ENCODE measurements at regions not wholly inside any gene's neighbourhood (a gene's known extent, or its start where the extent isn't known, plus 50 kb on each side); places are given as distances from the start of the nearest gene placed in this dataset.
"Not testable (repeated sequence)": the region's sequence is repeated elsewhere in the genome, so short reads cannot be mapped to it uniquely, and the experiment has no call there.

DNA sequence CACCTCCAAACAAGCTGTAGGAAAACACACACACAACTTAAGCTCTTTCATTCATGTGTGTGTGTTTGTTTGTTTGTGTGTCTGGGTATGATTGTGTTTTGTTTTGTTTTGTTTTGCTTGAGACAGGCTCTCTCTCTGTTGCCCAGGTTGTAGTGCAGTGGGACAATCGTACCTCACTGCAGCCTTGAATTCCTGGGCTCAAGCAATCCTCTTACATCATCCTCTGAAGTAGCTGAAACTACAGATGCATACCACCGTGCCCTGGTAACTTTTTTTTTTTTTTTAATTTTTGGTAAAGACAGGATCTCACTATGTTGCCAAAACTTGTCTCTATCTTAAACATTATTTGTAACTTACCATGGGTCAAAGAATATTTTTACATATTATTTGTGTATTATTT is 431.7 kb downstream of the SLITRK1 start:
- intact Hi-C loops (cut with DNase I): no loop called here
- H3K9me3 ChIP-seq (replicated peaks in 1 of 3): no peaks in the 10 kb centered on the region
- TF ChIP-seq, protein P1, sequence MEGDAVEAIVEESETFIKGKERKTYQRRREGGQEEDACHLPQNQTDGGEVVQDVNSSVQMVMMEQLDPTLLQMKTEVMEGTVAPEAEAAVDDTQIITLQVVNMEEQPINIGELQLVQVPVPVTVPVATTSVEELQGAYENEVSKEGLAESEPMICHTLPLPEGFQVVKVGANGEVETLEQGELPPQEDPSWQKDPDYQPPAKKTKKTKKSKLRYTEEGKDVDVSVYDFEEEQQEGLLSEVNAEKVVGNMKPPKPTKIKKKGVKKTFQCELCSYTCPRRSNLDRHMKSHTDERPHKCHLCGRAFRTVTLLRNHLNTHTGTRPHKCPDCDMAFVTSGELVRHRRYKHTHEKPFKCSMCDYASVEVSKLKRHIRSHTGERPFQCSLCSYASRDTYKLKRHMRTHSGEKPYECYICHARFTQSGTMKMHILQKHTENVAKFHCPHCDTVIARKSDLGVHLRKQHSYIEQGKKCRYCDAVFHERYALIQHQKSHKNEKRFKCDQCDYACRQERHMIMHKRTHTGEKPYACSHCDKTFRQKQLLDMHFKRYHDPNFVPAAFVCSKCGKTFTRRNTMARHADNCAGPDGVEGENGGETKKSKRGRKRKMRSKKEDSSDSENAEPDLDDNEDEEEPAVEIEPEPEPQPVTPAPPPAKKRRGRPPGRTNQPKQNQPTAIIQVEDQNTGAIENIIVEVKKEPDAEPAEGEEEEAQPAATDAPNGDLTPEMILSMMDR (IDR thresholded peaks at IDR 0.05): no peak
- no peak for TF ChIP-seq POLR2A (IDR thresholded peaks at IDR 0.05)
- no peak overlapping the region for H3K4me3 ChIP-seq
- H3K36me3 ChIP-seq (replicated peaks in 1 of 2): no peaks in the 10 kb centered on the region
- no peak for DNase-seq
- H3K4me1 ChIP-seq (replicated peaks in 1 of 2): no peaks in the 10 kb centered on the region
- no peaks in the 10 kb centered on the region for H3K27me3 ChIP-seq
- 45 to 71% (median 55%) methylated on average over 2 of the region's 2 CpGs for WGBS, 4 donors
- H3K27ac ChIP-seq: no peak overlapping the region

DNA sequence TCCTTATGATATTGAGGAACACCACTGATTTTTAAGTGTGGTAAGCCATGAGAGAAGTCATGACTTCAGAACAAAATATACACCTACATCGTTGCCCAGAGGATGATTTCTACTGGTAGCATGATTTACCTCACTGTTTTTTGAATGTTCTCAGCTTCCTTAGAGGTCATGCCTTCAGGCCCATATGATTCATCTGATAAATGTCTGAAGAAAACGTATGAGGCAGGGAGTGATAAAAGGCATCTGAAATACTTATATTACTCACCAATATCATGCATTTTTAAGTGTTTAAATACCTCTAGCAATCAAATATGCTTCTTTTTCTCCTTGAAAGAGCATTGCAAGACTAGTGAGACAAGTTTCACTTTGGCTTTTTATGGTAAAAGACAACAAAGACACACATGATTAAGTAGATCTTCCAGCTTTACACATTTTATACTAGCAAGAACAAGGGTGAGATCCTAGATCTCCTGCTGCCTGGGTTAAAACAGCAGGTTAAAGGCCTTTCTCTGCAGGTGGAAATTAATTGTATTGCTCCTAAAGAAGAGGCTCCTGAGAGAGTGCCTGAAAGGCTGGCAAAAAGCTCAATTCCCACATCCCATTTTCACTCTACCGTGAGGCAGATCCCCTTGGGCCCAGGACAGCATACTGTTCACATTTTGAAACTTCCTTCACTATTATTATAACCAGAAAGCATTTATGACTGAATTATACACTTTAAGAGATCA is 432.4 kb downstream of the SLITRK1 start:
- Histone ChIP-seq H3K9me3 (replicated peaks in 1 of 3) (no peaks in the 10 kb centered on the region), H3K4me3 (no peak overlapping the region), H3K27ac (no peak overlapping the region), H3K27me3 (no peaks in the 10 kb centered on the region), H3K36me3 (replicated peaks in 1 of 2) (no peaks in the 10 kb centered on the region), H3K4me1 (replicated peaks in 1 of 2) (no peaks in the 10 kb centered on the region)
- WGBS, 4 donors: 38 to 45% (median 42%) methylated on average over 3 of the region's 3 CpGs
- intact Hi-C loops (cut with DNase I): no loop called here
- no peak for TF ChIP-seq POLR2A (IDR thresholded peaks at IDR 0.05)
- TF ChIP-seq, protein P1 (IDR thresholded peaks at IDR 0.05): no peak
- DNase-seq: no peak

DNA sequence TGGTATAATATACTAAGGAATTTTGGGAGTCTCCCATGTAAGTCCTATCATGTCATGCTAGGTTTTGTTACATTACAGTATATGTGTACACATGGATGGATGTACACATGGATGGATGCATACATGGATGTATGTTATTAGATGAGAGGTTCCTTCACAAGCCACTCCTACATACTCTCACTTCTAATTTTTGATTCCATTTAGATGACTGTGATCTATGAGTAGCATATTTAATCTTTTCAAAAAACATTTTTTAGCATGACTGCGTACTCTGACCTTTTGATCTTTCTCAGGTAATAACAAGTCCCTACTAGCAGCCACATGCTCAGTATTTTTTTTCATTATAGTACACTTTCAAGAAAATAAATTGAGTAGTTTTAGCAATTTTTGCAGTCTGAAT is 441.8 kb downstream of the SLITRK1 start:
- H3K36me3 ChIP-seq (replicated peaks in 1 of 2): no peaks in the 10 kb centered on the region
- TF ChIP-seq, protein P1 (IDR thresholded peaks at IDR 0.05): no peak
- TF ChIP-seq POLR2A (IDR thresholded peaks at IDR 0.05): no peak
- no peaks in the 10 kb centered on the region for H3K9me3 ChIP-seq (replicated peaks in 1 of 3)
- no peaks in the 10 kb centered on the region for H3K27me3 ChIP-seq
- WGBS, 4 donors: 82 to 93% (median 88%) methylated on average over 1 of the region's 1 CpG
- H3K4me1 ChIP-seq (replicated peaks in 1 of 2): no peaks in the 10 kb centered on the region
- no peak overlapping the region for H3K4me3 ChIP-seq
- DNase-seq: no peak
- no peak overlapping the region for H3K27ac ChIP-seq
- intact Hi-C loops (cut with DNase I): no loop called here

DNA sequence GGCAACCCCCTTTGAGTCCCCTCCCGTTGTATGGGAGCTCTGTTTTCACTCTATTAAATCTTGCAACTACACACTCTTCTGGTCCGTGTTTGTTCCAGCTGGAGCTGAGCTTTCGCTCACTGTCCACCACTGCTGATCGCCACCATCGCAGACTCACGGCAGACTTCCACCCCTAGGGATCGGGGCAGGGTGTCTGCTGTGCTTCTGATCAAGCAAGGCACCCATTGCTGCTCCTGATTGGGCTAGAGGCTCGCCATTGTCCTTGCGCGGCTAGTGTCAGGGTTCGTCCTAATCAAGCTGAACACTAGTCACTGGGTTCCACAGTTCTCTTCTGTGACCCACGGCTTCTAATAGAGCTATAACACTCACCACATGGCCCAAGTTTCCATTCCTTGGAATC is 442.8 kb downstream of the SLITRK1 start:
- DNase-seq; H3K36me3 ChIP-seq (replicated peaks in 1 of 2); H3K27ac ChIP-seq; H3K4me3 ChIP-seq; H3K4me1 ChIP-seq (replicated peaks in 1 of 2); H3K9me3 ChIP-seq (replicated peaks in 1 of 3); intact Hi-C loops (cut with DNase I); H3K27me3 ChIP-seq: not testable (repeated sequence)
- 81 to 89% (median 86%) methylated on average over 8 to 12 of the region's 12 CpGs for WGBS, 4 donors

DNA sequence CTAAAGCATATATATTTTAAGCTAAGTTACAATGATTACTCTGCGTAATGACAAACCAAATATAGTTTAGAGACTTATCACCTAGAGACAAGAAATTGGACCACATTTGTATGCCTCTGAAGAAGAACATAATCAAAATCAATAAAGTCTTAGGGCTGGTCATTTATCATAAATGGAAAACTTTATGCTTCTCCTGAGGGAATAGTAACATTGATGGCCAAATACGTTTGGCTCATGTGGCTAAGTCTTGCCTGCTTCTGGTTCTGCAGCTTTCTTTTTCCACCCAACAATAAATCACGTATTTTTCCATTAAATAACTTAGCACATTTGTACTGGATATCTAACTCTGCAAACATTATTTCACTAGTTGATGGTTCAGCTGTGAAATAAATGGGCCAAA is 458.4 kb downstream of the SLITRK1 start:
- intact Hi-C loops (cut with DNase I): no loop called here
- H3K4me3 ChIP-seq: no peak overlapping the region
- no peak for DNase-seq
- TF ChIP-seq POLR2A (IDR thresholded peaks at IDR 0.05): no peak
- TF ChIP-seq, protein P1 (IDR thresholded peaks at IDR 0.05): no peak
- H3K27ac ChIP-seq: no peak overlapping the region
- no peaks in the 10 kb centered on the region for H3K9me3 ChIP-seq (replicated peaks in 1 of 3)
- H3K27me3 ChIP-seq: no peaks in the 10 kb centered on the region
- H3K4me1 ChIP-seq (replicated peaks in 1 of 2): no peaks in the 10 kb centered on the region
- WGBS, 4 donors: 62 to 70% (median 65%) methylated on average over 3 of the region's 3 CpGs
- H3K36me3 ChIP-seq (replicated peaks in 1 of 2): no peaks in the 10 kb centered on the region
